B cell (primary cell): ENCODE measurements at regions not wholly inside any gene's neighbourhood (a gene's known extent, or its start where the extent isn't known, plus 50 kb on each side); places are given as distances from the start of the nearest gene placed in this dataset.

Source experiments
- ATAC-seq: fragments of 200-7000 bp; cut with Tn5 transposase; one replicate; pipeline ENCODE4 v1.10.0; 2021; ENCODE audit warnings: low read depth, mild to moderate bottlenecking, moderate number of reproducible peaks, moderate library complexity
- CTCF ChIA-PET: fragments of 350-600 bp; sonication (Branson Sonifier 250); formaldehyde crosslinking; loops from one replicate; lab custom pipeline; 2021; ENCODE audit warnings: antibody characterized with exemption, inconsistent platforms; lab: Charles Lee
- POLR2A ChIA-PET: fragments of 350-600 bp; sonication (Branson Sonifier 250); formaldehyde crosslinking; loops from one replicate; lab custom pipeline; 2021; ENCODE audit warnings: antibody characterized with exemption; lab: Charles Lee
- DNase-seq: peaks from one replicate; pipeline ENCODE4 v3.0.0; 2013
- H2AFZ ChIP-seq: 2 replicates; pipeline ENCODE4 v1.6.1; 2012; ENCODE audit warnings: mild to moderate bottlenecking, low read depth, low read length; ENCODE audit not compliant: insufficient read depth, poor library complexity, severe bottlenecking
- H3K27ac ChIP-seq, 2 donors: 1 replicate in 1 of 2; 2 replicates in 1 of 2; pipeline ENCODE4 v1.5.1; 2012 to 2013; ENCODE audit warnings: low read length in 2 of 2, mild to moderate bottlenecking in 2 of 2, moderate library complexity in 1 of 2
- H3K27me3 ChIP-seq, 4 experiments: fragments of 200-600 bp in 1 of 4; sonication (generic) in 1 of 4; replicated peaks in 1 of 4; 1 replicate in 2 of 4; 2 replicates in 2 of 4; pipeline versions ENCODE4 v1.6.1 to v1.7.0; 2013 to 2016; ENCODE audit warnings: low read length in 3 of 4, mild to moderate bottlenecking in 2 of 4, mixed read lengths in 1 of 4, moderate library complexity in 1 of 4; ENCODE audit not compliant: insufficient read depth in 4 of 4, control insufficient read depth in 3 of 4; ENCODE audit errors: control extremely low read depth in 1 of 4
- H3K36me3 ChIP-seq, 2 experiments: replicated peaks in 1 of 2; 1 replicate in 1 of 2; 2 replicates in 1 of 2; pipeline versions ENCODE4 v1.6.1 to v1.7.1; 2013; ENCODE audit warnings: low read length in 1 of 2; ENCODE audit not compliant: insufficient read depth in 2 of 2, control insufficient read depth in 1 of 2; ENCODE audit errors: control extremely low read depth in 1 of 2, extremely low read depth in 1 of 2
- H3K4me1 ChIP-seq, 2 donors: fragments of 200-600 bp in 1 of 2; sonication (generic) in 1 of 2; 1 replicate in 1 of 2; 2 replicates in 1 of 2; pipeline versions ENCODE4 v1.5.1 to v1.6.1; 2013 to 2017; ENCODE audit warnings: low read length in 2 of 2; ENCODE audit not compliant: control insufficient read depth in 2 of 2, insufficient read depth in 2 of 2
- H3K4me2 ChIP-seq: replicated peaks from 2 replicates; pipeline ENCODE3; 2012; ENCODE audit warnings: mild to moderate bottlenecking, low read depth, low read length; ENCODE audit not compliant: poor library complexity, severe bottlenecking
- H3K4me3 ChIP-seq, 5 experiments: fragments of 200-600 bp in 1 of 5; sonication (generic) in 1 of 5; 1 replicate in 3 of 5; 2 replicates in 2 of 5; pipeline versions ENCODE4 v1.5.1 to v1.7.0; 2011 to 2016; ENCODE audit warnings: low read length in 4 of 5, mild to moderate bottlenecking in 4 of 5, low read depth in 2 of 5, control low read depth in 1 of 5, moderate library complexity in 1 of 5; ENCODE audit not compliant: insufficient read depth in 1 of 5; ENCODE audit errors: control extremely low read depth in 1 of 5, extremely low read depth in 1 of 5
- H3K79me2 ChIP-seq: fragments of 200-600 bp; sonication (generic); one replicate; pipeline ENCODE4 v1.6.0; 2016; ENCODE audit warnings: low read length; ENCODE audit not compliant: control insufficient read depth, insufficient read depth
- H3K9ac ChIP-seq: fragments of 200-600 bp; sonication (generic); 2 replicates; pipeline ENCODE4 v1.6.1; 2017; ENCODE audit warnings: mild to moderate bottlenecking, low read length, moderate library complexity
- H3K9me3 ChIP-seq, 3 donors: one replicate each; pipeline versions ENCODE4 v1.6.1 to v1.7.1; 2013; ENCODE audit warnings: low read length in 2 of 3; ENCODE audit not compliant: control insufficient read depth in 2 of 3, insufficient read depth in 1 of 3; ENCODE audit errors: control extremely low read depth in 1 of 3
- H4K20me1 ChIP-seq: 2 replicates; pipeline ENCODE4 v1.6.0; 2012; ENCODE audit warnings: mild to moderate bottlenecking, low read length; ENCODE audit not compliant: insufficient read depth, control insufficient read depth, poor library complexity, severe bottlenecking
- H3K27ac Mint-ChIP-seq: one replicate; pipeline ENCODE4 v1.8.0; 2021; ENCODE audit warnings: mixed read lengths
- H3K27me3 Mint-ChIP-seq: one replicate; pipeline ENCODE4 v1.8.0; 2021; ENCODE audit warnings: mixed read lengths
- H3K4me1 Mint-ChIP-seq: one replicate; pipeline ENCODE4 v1.8.0; 2021; ENCODE audit warnings: mixed read lengths
- H3K4me3 Mint-ChIP-seq: one replicate; pipeline ENCODE4 v1.8.0; 2021; ENCODE audit warnings: mixed read lengths
- H3K9me3 Mint-ChIP-seq: one replicate; pipeline ENCODE4 v1.8.0; 2022; ENCODE audit warnings: mixed read lengths; ENCODE audit not compliant: insufficient read depth
- CTCF ChIP-seq: fragments of 200-600 bp; IDR thresholded peaks from one replicate; pipeline ENCODE4 v1.8.0; 2022; ENCODE audit warnings: antibody characterized with exemption, mild to moderate bottlenecking
- EZH2 ChIP-seq: IDR thresholded peaks from 2 replicates; pipeline ENCODE4 v1.6.1; 2012; ENCODE audit warnings: borderline replicate concordance, low read depth, mild to moderate bottlenecking, moderate library complexity, low read length; ENCODE audit not compliant: insufficient read depth, poor library complexity, severe bottlenecking
- WGBS: methylation state at CpG from one replicate; pipeline ENCODE4 v1.1.5; 2013; ENCODE audit warnings: missing lambda C conversion rate; ENCODE audit not compliant: insufficient coverage; 5-methylcytosine and 5-hydroxymethylcytosine counted together
- intact Hi-C: fragments of 100-400 bp; cut with micrococcal nuclease; formaldehyde crosslinking; loops from one replicate; pipeline ENCODE4 v1.10.0; 2022

- no peak overlapping the region for H3K4me3 ChIP-seq
- no peaks in the 10 kb centered on the region for H3K79me2 ChIP-seq
- H3K27ac ChIP-seq = no peak overlapping the region
- intact Hi-C loops = no loop called here
- DNase-seq = no peak
- no peak overlapping the region for H2AFZ ChIP-seq
- ChIA-PET POLR2A (no interaction called here), CTCF (no interaction called here)
- H3K4me2 ChIP-seq = no peak overlapping the region
- no peaks in the 10 kb centered on the region for H3K36me3 ChIP-seq
- Mint-ChIP-seq H3K9me3 (no peaks in the 10 kb centered on the region), H3K4me1 (no peaks in the 10 kb centered on the region), H3K27ac (no peak overlapping the region), H3K4me3 (no peak overlapping the region), H3K27me3 (no peaks in the 10 kb centered on the region)
- no CpG with 5 or more reads among the region's 3 CpGs for WGBS
- no peaks in the 10 kb centered on the region for H3K4me1 ChIP-seq
- no peaks in the 10 kb centered on the region for H4K20me1 ChIP-seq
- no peaks in the 10 kb centered on the region for H3K27me3 ChIP-seq
- H3K9ac ChIP-seq = no peak overlapping the region
- ATAC-seq = no peak
- peaks cover 0 to 24% (median 0%) of the 10 kb centered on the region in 3 donors for H3K9me3 ChIP-seq
- TF ChIP-seq CTCF = no peak
- TF ChIP-seq EZH2 = no peak
Measured at GRCh38 chr18:37672932-37673595, 107.5 kb upstream of the CELF4 start.

- Histone ChIP-seq H3K9me3 (peaks cover 0 to 24% (median 0%) of the 10 kb centered on the region in 3 donors), H3K9ac (no peak overlapping the region), H3K79me2 (no peaks in the 10 kb centered on the region), H2AFZ (no peak overlapping the region), H3K4me1 (no peaks in the 10 kb centered on the region), H3K27me3 (no peaks in the 10 kb centered on the region), H4K20me1 (no peaks in the 10 kb centered on the region), H3K4me3 (no peak overlapping the region), H3K36me3 (no peaks in the 10 kb centered on the region), H3K27ac (no peak overlapping the region), H3K4me2 (no peak overlapping the region)
- ATAC-seq = no peak
- Mint-ChIP-seq H3K27me3 (no peaks in the 10 kb centered on the region), H3K27ac (no peak overlapping the region), H3K9me3 (no peaks in the 10 kb centered on the region), H3K4me3 (no peak overlapping the region), H3K4me1 (no peaks in the 10 kb centered on the region)
- DNase-seq = no peak
- no peak for TF ChIP-seq EZH2
- TF ChIP-seq CTCF = no peak
- WGBS = no CpG with 5 or more reads among the region's 2 CpGs
- ChIA-PET POLR2A (no interaction called here), CTCF (no interaction called here)
- intact Hi-C loops = no loop called here
Measured at GRCh38 chr18:37672001-37672400, 106.4 kb upstream of the CELF4 start.
